Cardiac fibroblast (primary cell): ENCODE measurements at regions not wholly inside any gene's neighbourhood (a gene's known extent, or its start where the extent isn't known, plus 50 kb on each side); places are given as distances from the start of the nearest gene placed in this dataset.

Experiments used
- DNase-seq, 2 donors: peaks; one replicate each; pipeline versions ENCODE4 v3.0.0 to v3.0.0-alpha.2; 2010; ENCODE audit warnings: low read depth in 2 of 2
- H3K4me3 ChIP-seq, 2 donors: replicated peaks in 1 of 2; 1 replicate in 1 of 2; 2 replicates in 1 of 2; pipeline ENCODE4 v1.5.1; 2011; ENCODE audit warnings: low read depth in 2 of 2, low read length in 2 of 2, mild to moderate bottlenecking in 2 of 2, moderate library complexity in 1 of 2
- CTCF ChIP-seq: IDR thresholded peaks from one replicate; pipeline ENCODE4 v1.5.1; 2011; ENCODE audit warnings: low read depth, mild to moderate bottlenecking, low read length, inconsistent platforms

GRCh38 chr17:14622615-14623101 is 321.8 kb downstream of the HS3ST3B1 start:
- no peak for DNase-seq
- no peak overlapping the region for H3K4me3 ChIP-seq
- no peak for TF ChIP-seq CTCF

- no peak for TF ChIP-seq CTCF
- no peak for DNase-seq
- no peak overlapping the region for H3K4me3 ChIP-seq
Measured at GRCh38 chr17:14621826-14622614, 321.1 kb downstream of the HS3ST3B1 start.

- DNase-seq = no peak
- TF ChIP-seq CTCF = no peak
- no peak overlapping the region for H3K4me3 ChIP-seq
Measured at GRCh38 chr17:14619821-14620220, 318.9 kb downstream of the HS3ST3B1 start.

- no peak overlapping the region for H3K4me3 ChIP-seq
- no peak for TF ChIP-seq CTCF
- no peak for DNase-seq
Measured at GRCh38 chr17:14616528-14616927, 315.6 kb downstream of the HS3ST3B1 start.

GRCh38 chr17:14605267-14605599 is 304.4 kb downstream of the HS3ST3B1 start:
- TF ChIP-seq CTCF = no peak
- H3K4me3 ChIP-seq = no peak overlapping the region
- no peak for DNase-seq

- no peak for DNase-seq
- TF ChIP-seq CTCF = no peak
- H3K4me3 ChIP-seq = no peak overlapping the region
Measured at GRCh38 chr17:14604591-14605266, 303.8 kb downstream of the HS3ST3B1 start.

GRCh38 chr17:14596224-14596623 is 295.3 kb downstream of the HS3ST3B1 start:
- DNase-seq = no peak
- no peak for TF ChIP-seq CTCF

More at GRCh38 chr17:14596224-14596623, 295.3 kb downstream of the HS3ST3B1 start:
- no peak overlapping the region for H3K4me3 ChIP-seq
